ENCODE measurements at regions not wholly inside any gene's neighbourhood (a gene's known extent, or its start where the extent isn't known, plus 50 kb on each side); places are given as distances from the start of the nearest gene placed in this dataset.
"Not testable (repeated sequence)": the region's sequence is repeated elsewhere in the genome, so short reads cannot be mapped to it uniquely, and the experiment has no call there.

DNA sequence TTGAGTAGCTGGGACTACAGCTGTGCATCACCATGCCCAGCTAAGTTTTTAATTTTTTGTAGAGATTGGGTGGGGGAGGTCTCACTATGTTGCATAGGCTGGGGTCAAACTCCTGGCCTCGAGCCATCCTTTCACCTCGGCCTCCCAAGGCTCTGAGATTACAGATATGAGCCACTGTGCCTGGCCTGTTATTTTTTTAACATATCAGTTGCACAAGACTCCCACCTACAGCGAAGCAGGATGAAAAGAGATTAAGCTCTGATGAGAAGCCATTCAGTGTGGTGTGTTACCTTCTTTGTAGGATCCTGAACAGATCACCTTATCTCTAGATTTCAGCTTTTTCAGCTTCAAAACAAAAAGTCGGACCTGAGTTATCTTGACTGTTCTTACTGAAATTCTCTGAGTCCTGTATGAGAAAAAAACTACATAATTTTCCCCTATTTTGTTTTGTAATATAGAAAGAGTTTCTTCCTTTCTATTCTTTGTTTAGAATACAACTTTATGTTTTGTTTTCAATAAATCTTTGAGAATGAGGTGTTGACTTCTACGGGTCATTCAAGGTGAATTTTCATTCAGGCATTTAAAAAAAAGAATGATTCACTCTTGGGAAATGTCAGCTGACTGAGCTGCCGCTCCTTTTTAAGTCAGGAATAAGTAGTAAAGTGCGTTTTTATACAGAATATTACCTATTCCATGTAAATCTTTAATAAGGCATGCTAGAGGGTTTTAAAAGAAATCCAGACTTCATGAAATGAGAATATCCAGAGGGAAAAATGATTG lies 134.6 kb downstream of the ARSF start:
- Histone ChIP-seq H3K36me3 (replicated peaks in 1 of 2; ENCODE audit: control insufficient read depth in 1 of 2, insufficient read depth in 2 of 2, low read length in 1 of 2) (no peaks in the 10 kb centered on the region), H3K79me2 (ENCODE audit: insufficient read depth) (no peaks in the 10 kb centered on the region), H3K4me2 (peak overlapping the region; percentile 28; the same call in 1 of the 2 replicates), H3K9me2 (no peaks in the 10 kb centered on the region), H3K27me3 (ENCODE audit: insufficient read depth) (no peaks in the 10 kb centered on the region), H3K9me3 (no peaks in the 10 kb centered on the region), H3K4me3 (ENCODE audit: low read depth in 2 of 2, low read length in 1 of 2) (peak overlapping the region in 1 of 2 experiments; percentile 20; a peak in 1 of 4 replicates), H4K20me1 (ENCODE audit: insufficient read depth) (no peaks in the 10 kb centered on the region), H2AFZ (ENCODE audit: low read depth) (peak overlapping the region; percentile 18; the same call in 1 of the 2 replicates), H3K27ac (ENCODE audit: low read depth in 2 of 2, low read length in 1 of 2) (peak overlapping the region in 1 of 2 experiments; percentile 75; a peak in 2 of 4 replicates), H3K9ac (peak overlapping the region; percentile 28; the same call in 1 of the 2 replicates), H3F3A (replicated peaks; ENCODE audit: insufficient read depth) (no peaks in the 10 kb centered on the region), H3K4me1 (ENCODE audit: control insufficient read depth in 1 of 2, insufficient read depth in 2 of 2, low read depth in 1 of 2, low read length in 1 of 2) (no peaks in the 10 kb centered on the region)
- ChIA-PET CTCF (no interaction called here), POLR2A (no interaction called here)
- TF ChIP-seq, protein P1, sequence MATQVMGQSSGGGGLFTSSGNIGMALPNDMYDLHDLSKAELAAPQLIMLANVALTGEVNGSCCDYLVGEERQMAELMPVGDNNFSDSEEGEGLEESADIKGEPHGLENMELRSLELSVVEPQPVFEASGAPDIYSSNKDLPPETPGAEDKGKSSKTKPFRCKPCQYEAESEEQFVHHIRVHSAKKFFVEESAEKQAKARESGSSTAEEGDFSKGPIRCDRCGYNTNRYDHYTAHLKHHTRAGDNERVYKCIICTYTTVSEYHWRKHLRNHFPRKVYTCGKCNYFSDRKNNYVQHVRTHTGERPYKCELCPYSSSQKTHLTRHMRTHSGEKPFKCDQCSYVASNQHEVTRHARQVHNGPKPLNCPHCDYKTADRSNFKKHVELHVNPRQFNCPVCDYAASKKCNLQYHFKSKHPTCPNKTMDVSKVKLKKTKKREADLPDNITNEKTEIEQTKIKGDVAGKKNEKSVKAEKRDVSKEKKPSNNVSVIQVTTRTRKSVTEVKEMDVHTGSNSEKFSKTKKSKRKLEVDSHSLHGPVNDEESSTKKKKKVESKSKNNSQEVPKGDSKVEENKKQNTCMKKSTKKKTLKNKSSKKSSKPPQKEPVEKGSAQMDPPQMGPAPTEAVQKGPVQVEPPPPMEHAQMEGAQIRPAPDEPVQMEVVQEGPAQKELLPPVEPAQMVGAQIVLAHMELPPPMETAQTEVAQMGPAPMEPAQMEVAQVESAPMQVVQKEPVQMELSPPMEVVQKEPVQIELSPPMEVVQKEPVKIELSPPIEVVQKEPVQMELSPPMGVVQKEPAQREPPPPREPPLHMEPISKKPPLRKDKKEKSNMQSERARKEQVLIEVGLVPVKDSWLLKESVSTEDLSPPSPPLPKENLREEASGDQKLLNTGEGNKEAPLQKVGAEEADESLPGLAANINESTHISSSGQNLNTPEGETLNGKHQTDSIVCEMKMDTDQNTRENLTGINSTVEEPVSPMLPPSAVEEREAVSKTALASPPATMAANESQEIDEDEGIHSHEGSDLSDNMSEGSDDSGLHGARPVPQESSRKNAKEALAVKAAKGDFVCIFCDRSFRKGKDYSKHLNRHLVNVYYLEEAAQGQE (IDR thresholded peaks at IDR 0.05; ENCODE audit: low read depth, low read length), result no peak
- TF ChIP-seq SIN3A (IDR thresholded peaks at IDR 0.05; ENCODE audit: borderline replicate concordance, low read depth, low read length) (no peak), FOSL2 (IDR thresholded peaks at IDR 0.05; ENCODE audit: borderline replicate concordance, low read depth) (peak; percentile 48; the same call in 1 of the 2 replicates), NRF1 (IDR thresholded peaks at IDR 0.05; ENCODE audit: low read depth, low read length) (no peak), RXRA (IDR thresholded peaks at IDR 0.05; ENCODE audit: borderline replicate concordance, low read depth) (peak; percentile 46; the same call in 1 of the 2 replicates), JUND (IDR thresholded peaks at IDR 0.05) (peak; percentile 49)
- TF ChIP-seq, protein P2, sequence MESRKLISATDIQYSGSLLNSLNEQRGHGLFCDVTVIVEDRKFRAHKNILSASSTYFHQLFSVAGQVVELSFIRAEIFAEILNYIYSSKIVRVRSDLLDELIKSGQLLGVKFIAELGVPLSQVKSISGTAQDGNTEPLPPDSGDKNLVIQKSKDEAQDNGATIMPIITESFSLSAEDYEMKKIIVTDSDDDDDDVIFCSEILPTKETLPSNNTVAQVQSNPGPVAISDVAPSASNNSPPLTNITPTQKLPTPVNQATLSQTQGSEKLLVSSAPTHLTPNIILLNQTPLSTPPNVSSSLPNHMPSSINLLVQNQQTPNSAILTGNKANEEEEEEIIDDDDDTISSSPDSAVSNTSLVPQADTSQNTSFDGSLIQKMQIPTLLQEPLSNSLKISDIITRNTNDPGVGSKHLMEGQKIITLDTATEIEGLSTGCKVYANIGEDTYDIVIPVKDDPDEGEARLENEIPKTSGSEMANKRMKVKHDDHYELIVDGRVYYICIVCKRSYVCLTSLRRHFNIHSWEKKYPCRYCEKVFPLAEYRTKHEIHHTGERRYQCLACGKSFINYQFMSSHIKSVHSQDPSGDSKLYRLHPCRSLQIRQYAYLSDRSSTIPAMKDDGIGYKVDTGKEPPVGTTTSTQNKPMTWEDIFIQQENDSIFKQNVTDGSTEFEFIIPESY (IDR thresholded peaks at IDR 0.05; ENCODE audit: borderline replicate concordance, low read depth), result no peak
- TF ChIP-seq, protein P3, sequence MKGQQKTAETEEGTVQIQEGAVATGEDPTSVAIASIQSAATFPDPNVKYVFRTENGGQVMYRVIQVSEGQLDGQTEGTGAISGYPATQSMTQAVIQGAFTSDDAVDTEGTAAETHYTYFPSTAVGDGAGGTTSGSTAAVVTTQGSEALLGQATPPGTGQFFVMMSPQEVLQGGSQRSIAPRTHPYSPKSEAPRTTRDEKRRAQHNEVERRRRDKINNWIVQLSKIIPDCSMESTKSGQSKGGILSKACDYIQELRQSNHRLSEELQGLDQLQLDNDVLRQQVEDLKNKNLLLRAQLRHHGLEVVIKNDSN (IDR thresholded peaks at IDR 0.05; ENCODE audit: borderline replicate concordance, low read depth), result 0 out of 2 replicates have a peak, but pooled peaks have one; percentile 15
- DNase-seq, result no peak
- 2% methylated on average over 7 of the region's 7 CpGs for WGBS (ENCODE audit: low lambda C conversion rate)

DNA sequence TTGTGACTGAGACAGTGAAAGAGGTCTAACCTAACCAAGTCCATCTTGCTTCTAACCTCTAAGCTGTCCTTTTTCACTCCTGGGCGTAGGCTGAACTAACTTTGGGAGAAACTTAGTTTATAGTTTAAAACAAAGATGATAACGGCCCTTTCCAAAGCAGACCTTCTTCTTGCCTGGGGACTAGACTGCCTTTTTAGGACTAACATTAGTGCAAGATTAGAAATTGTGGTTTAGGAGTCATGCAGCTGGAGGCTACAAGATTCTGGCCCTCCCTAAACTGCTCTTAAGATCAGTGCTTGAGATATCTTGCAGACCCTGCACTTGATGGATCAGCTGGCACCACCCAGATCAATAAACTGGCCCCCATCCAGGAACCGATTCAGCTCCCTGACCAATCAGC lies 130.9 kb downstream of the ARSF start:
- H3K36me3 ChIP-seq (replicated peaks in 1 of 2; ENCODE audit: control insufficient read depth in 1 of 2, insufficient read depth in 2 of 2, low read length in 1 of 2); H3K9me2 ChIP-seq; H3K27me3 ChIP-seq (ENCODE audit: insufficient read depth); H3F3A ChIP-seq (replicated peaks; ENCODE audit: insufficient read depth); H2AFZ ChIP-seq (ENCODE audit: low read depth); H3K79me2 ChIP-seq (ENCODE audit: insufficient read depth); H4K20me1 ChIP-seq (ENCODE audit: insufficient read depth); CTCF ChIA-PET; POLR2A ChIA-PET; H3K4me3 ChIP-seq (ENCODE audit: low read depth in 2 of 2, low read length in 1 of 2); H3K4me1 ChIP-seq (ENCODE audit: control insufficient read depth in 1 of 2, insufficient read depth in 2 of 2, low read depth in 1 of 2, low read length in 1 of 2); H3K4me2 ChIP-seq; H3K9me3 ChIP-seq; DNase-seq; H3K9ac ChIP-seq; H3K27ac ChIP-seq (ENCODE audit: low read depth in 2 of 2, low read length in 1 of 2): not testable (repeated sequence)
- 13% methylated on average over 3 of the region's 3 CpGs for WGBS (ENCODE audit: low lambda C conversion rate)

Data from SK-N-SH (cell line).